GM21528 (cell line): ENCODE measurements at regions not wholly inside any gene's neighbourhood (a gene's known extent, or its start where the extent isn't known, plus 50 kb on each side); places are given as distances from the start of the nearest gene placed in this dataset.
A peak's percentile ranks its signal among the peaks of the same experiment; 100 is the strongest.
"Not testable (repeated sequence)": the region's sequence is repeated elsewhere in the genome, so short reads cannot be mapped to it uniquely, and the experiment has no call there.

ENCODE experiments used
- ATAC-seq: cut with Tn5 transposase; IDR thresholded peaks from one replicate; pipeline ENCODE4 v1.9.1; 2021; ENCODE audit warnings: mild to moderate bottlenecking, moderate library complexity; ENCODE audit not compliant: unreplicated experiment, low FRiP score

- ATAC-seq = no peak
Measured at GRCh38 chr3:147471741-147472140, 62.6 kb downstream of the ZIC1 start.

GRCh38 chr3:147472846-147473245 lies 63.7 kb downstream of the ZIC1 start:
- ATAC-seq = no peak

GRCh38 chr3:147483145-147483544 lies 74.0 kb downstream of the ZIC1 start:
- no peak for ATAC-seq

- ATAC-seq = no peak
Measured at GRCh38 chr3:147483578-147483977, 74.4 kb downstream of the ZIC1 start.

DNA sequence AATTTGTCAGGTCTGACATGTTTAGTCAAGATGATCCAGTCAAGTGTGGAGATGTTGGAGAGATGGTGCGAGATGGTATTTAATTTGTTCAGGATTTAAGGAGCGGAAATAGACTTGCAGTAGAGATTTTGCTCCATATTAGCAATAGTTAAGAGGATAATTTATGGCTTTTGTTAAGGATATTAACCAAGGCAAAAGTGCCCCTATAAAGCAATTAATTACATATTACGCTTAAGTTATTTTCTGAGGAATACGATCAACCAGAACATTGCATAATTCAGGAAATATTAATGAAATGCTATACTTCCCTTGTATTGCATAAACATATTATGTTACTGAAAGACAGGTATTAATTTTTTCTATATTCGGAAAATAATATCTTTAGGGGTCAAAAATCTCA lies 83.9 kb downstream of the ZIC1 start:
- ATAC-seq = no peak

DNA sequence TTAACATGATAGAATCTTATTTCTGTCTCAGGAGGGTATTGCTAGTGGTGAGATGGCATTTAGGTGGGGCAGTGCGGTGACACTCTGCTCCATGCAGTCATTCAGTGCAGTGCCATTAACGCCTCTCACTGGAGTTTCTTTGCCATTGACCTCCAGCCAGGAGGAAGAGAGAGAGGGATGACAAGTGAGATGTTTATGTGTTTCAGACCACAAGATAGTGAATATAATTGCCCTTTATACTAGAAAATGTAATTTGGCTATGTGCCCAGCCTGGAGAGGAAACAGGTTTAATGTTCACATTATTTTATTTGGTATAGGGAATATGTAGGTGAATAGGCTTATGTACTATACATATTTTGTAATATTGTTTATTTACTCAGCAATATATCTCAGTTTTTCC lies 84.5 kb downstream of the ZIC1 start:
- ATAC-seq = no peak

- ATAC-seq = no peak
Measured at GRCh38 chr3:147497286-147497685, 88.1 kb downstream of the ZIC1 start.

- no peak for ATAC-seq
Measured at GRCh38 chr3:147507638-147508286, 98.6 kb downstream of the ZIC1 start.

- no peak for ATAC-seq
Measured at GRCh38 chr3:147509448-147509847, 100.3 kb downstream of the ZIC1 start.

DNA sequence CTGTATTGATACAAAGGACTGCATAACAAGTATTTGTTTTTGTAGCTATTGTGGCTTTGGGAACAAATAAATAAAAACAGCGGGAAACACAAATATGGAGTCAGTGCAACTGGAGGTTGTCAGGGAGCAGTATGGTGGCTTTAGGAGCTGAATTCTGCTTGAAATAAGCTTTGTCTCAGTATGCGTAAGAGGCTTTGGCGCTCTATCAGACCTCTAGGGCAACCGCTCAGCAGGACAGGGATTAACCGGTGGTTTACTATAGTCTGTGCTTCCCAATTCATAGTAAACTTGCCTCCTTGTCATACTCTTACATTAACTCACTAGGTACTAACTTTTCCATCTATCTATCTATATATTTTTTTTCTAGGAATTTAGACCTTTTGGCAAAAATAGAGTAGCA lies 104.6 kb downstream of the ZIC1 start:
- ATAC-seq = no peak

GRCh38 chr3:147514366-147515160 lies 105.4 kb downstream of the ZIC1 start:
- no peak for ATAC-seq

DNA sequence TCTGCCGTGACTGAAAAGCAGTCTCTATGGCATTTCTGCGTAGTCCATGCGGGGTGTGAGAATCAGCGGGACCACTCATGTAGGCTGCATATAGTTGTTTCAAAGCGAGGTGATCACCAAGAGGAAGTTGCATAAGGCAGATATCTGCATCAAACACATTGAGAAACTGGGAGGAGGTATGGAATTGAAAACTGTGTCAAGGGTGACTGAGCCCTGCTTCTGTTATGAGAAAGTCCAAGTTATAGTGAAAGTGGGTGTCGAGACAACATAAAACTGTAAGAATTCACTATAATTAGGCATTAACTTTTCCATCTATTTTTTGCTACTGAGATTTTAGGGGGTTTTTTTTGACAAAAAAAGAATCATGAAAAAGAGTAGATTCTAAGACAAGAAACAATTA lies 109.3 kb downstream of the ZIC1 start:
- ATAC-seq = no peak

GRCh38 chr3:147521646-147522045 lies 112.5 kb downstream of the ZIC1 start:
- no peak for ATAC-seq

DNA sequence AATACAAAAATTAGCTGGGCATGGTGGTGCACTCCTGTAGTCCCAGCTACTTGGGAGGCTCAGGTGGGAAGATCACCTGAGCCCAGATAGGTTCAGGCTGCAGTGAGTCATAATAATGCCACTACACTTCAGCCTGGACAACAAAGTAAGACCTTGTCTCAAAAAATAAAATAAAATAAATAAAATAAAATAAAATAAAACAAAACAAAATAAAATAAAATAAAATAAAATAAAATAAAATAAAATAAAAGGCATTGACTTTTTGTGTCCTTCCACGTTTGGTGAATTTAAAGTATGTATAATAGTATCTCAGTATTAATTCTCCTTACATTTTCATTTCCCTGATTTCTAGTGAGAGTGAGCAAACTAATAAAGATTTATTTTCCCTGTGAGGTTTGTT lies 113.6 kb downstream of the ZIC1 start:
- ATAC-seq = not testable (repeated sequence)

DNA sequence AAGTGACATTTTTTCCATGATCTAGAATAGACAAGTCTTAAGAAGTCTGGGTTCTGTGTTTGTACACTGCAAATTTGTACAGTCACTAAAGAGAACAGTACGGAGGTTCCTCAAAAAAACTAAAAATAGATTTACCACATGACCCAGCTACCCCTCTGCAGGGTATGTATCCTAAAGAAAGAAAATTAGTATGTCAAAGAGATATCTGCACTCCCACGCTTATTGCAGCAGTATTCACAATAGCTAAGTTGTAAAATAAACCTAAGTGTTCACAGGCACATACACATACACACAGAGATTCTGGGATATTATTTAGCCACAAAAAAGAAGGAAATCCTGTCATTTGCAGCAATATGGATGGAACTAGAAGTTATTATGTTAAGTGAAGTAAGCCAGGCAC lies 120.4 kb downstream of the ZIC1 start:
- ATAC-seq = no peak

GRCh38 chr3:147538034-147538433 lies 128.9 kb downstream of the ZIC1 start:
- peak; percentile 85 for ATAC-seq

DNA sequence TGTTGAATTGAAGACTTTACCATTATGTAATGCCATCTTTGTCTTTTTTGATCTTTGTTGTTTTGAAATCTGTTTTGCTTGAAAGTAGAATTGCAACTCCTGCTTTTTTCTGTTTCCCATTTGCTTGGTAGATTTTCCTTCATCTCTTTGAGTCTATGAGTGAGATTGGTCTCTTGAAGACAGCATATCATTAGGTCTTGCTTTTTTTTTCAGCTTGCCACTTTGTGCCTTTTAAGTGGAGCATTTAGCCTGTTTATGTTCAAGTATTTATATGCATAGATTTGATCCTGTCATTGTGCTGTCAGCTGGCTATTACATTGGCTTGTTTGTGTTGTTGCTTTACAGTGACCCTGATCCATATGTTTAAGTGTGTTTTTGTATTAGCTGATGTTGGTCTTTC lies 131.8 kb downstream of the ZIC1 start:
- ATAC-seq = no peak

GRCh38 chr3:147544290-147544689 lies 135.1 kb downstream of the ZIC1 start:
- ATAC-seq = no peak

- ATAC-seq = no peak
Measured at GRCh38 chr3:147551491-147551890, 142.3 kb downstream of the ZIC1 start.

- no peak for ATAC-seq
Measured at GRCh38 chr3:147554332-147554731, 145.2 kb downstream of the ZIC1 start.

GRCh38 chr3:147572970-147573340 lies 163.8 kb downstream of the ZIC1 start:
- ATAC-seq = no peak

- no peak for ATAC-seq
Measured at GRCh38 chr3:147574621-147575020, 165.5 kb downstream of the ZIC1 start.
